Urothelium cell line (cell line): ENCODE measurements at regions not wholly inside any gene's neighbourhood (a gene's known extent, or its start where the extent isn't known, plus 50 kb on each side); places are given as distances from the start of the nearest gene placed in this dataset.

Source experiments
- DNase-seq: peaks from one replicate; pipeline ENCODE4 v3.0.0; 2011; ENCODE audit warnings: low spot score, mixed read lengths
- FAIRE-seq: peaks from 2 replicates; lab custom pipeline; 2011; peaks lifted over from hg19 to GRCh38; lab: Jason Lieb, UNC

GRCh38 chr15:69954666-69955065 is 143.1 kb downstream of the TLE3 start:
- FAIRE-seq: no peak
- DNase-seq: no peak

GRCh38 chr15:69955240-69955894 is 142.3 kb downstream of the TLE3 start:
- no peak for DNase-seq
- no peak for FAIRE-seq

- DNase-seq: no peak
- no peak for FAIRE-seq
Measured at GRCh38 chr15:69956417-69956816, 141.3 kb downstream of the TLE3 start.

- DNase-seq (no peak), FAIRE-seq (no peak)
Measured at GRCh38 chr15:69957175-69957574, 140.5 kb downstream of the TLE3 start.

- DNase-seq (no peak), FAIRE-seq (no peak)
Measured at GRCh38 chr15:69958496-69959084, 139.1 kb downstream of the TLE3 start.

- DNase-seq (no peak), FAIRE-seq (no peak)
Measured at GRCh38 chr15:69962561-69962960, 135.2 kb downstream of the TLE3 start.

GRCh38 chr15:69963385-69963784 is 134.3 kb downstream of the TLE3 start:
- FAIRE-seq (no peak), DNase-seq (no peak)

- DNase-seq (no peak), FAIRE-seq (no peak)
Measured at GRCh38 chr15:69971771-69972170, 125.9 kb downstream of the TLE3 start.

- DNase-seq (no peak), FAIRE-seq (no peak)
Measured at GRCh38 chr15:69972436-69972835, 125.3 kb downstream of the TLE3 start.

- FAIRE-seq (peak; percentile 87), DNase-seq (peak; percentile 84)
Measured at GRCh38 chr15:69973102-69973714, 124.5 kb downstream of the TLE3 start.

- FAIRE-seq: no peak
- DNase-seq: no peak
Measured at GRCh38 chr15:69973880-69974279, 123.8 kb downstream of the TLE3 start.

GRCh38 chr15:69974321-69974720 is 123.4 kb downstream of the TLE3 start:
- FAIRE-seq (no peak), DNase-seq (no peak)

GRCh38 chr15:69976366-69976994 is 121.2 kb downstream of the TLE3 start:
- FAIRE-seq (no peak), DNase-seq (peak; percentile 65)

- DNase-seq (no peak), FAIRE-seq (no peak)
Measured at GRCh38 chr15:69978603-69979002, 119.1 kb downstream of the TLE3 start.

- DNase-seq: no peak
- no peak for FAIRE-seq
Measured at GRCh38 chr15:69979262-69979661, 118.5 kb downstream of the TLE3 start.

GRCh38 chr15:69979783-69980182 is 117.9 kb downstream of the TLE3 start:
- DNase-seq: no peak
- FAIRE-seq: no peak

- FAIRE-seq: no peak
- DNase-seq: no peak
Measured at GRCh38 chr15:69980341-69981059, 117.2 kb downstream of the TLE3 start.

GRCh38 chr15:69982037-69982436 is 115.7 kb downstream of the TLE3 start:
- no peak for DNase-seq
- no peak for FAIRE-seq

GRCh38 chr15:69983696-69984265 is 113.9 kb downstream of the TLE3 start:
- FAIRE-seq (no peak), DNase-seq (peak; percentile 33)

- DNase-seq (no peak), FAIRE-seq (no peak)
Measured at GRCh38 chr15:69987492-69988489, 109.9 kb downstream of the TLE3 start.
